A673 (cell line): ENCODE measurements at regions not wholly inside any gene's neighbourhood (a gene's known extent, or its start where the extent isn't known, plus 50 kb on each side); places are given as distances from the start of the nearest gene placed in this dataset.

Experiments used
- BruUV-seq: library from RNA; stranded (reverse); fragments of 400-500 nt; replicated peaks from 2 replicates; lab custom pipeline; 2021; lab: Mats Ljungman, UMichigan
- CTCF ChIA-PET: fragments of 300-600 bp; sonication (Branson Sonifier 250); formaldehyde crosslinking; loops from one replicate; lab custom pipeline; 2022; ENCODE audit warnings: antibody characterized with exemption; lab: Charles Lee
- POLR2A ChIA-PET: fragments of 300-600 bp; sonication (Branson Sonifier 250); formaldehyde crosslinking; loops from one replicate; lab custom pipeline; 2022; ENCODE audit warnings: antibody characterized with exemption; ENCODE audit not compliant: low non-redundant PET; lab: Charles Lee
- DNase-seq: peaks from one replicate; pipeline ENCODE4 v3.0.0-alpha.2; 2015; ENCODE audit warnings: low spot score
- H3K27ac ChIP-seq: fragments of 200-600 bp; sonication (generic); 2 replicates; pipeline ENCODE4 v1.5.1; 2016; ENCODE audit warnings: mixed run types, low read depth, mild to moderate bottlenecking, mixed read lengths, antibody characterized with exemption, low read length; ENCODE audit not compliant: poor library complexity, severe bottlenecking
- H3K27me3 ChIP-seq: fragments of 200-600 bp; sonication (generic); replicated peaks from 2 replicates; pipeline ENCODE4 v1.6.1; 2017; ENCODE audit warnings: mixed run types, low read depth, mild to moderate bottlenecking, mixed read lengths, antibody characterized with exemption, low read length; ENCODE audit not compliant: insufficient read depth, poor library complexity
- H3K36me3 ChIP-seq: fragments of 200-600 bp; sonication (generic); 2 replicates; pipeline ENCODE4 v1.6.1; 2016; ENCODE audit warnings: mixed run types, mild to moderate bottlenecking, mixed read lengths, antibody characterized with exemption, low read length; ENCODE audit not compliant: insufficient read depth, poor library complexity, severe bottlenecking
- H3K4me1 ChIP-seq: fragments of 200-600 bp; sonication (generic); 2 replicates; pipeline ENCODE4 v1.6.1; 2017; ENCODE audit warnings: mixed run types, mild to moderate bottlenecking, mixed read lengths, antibody characterized with exemption, low read length; ENCODE audit not compliant: insufficient read depth, poor library complexity, severe bottlenecking
- H3K4me3 ChIP-seq: fragments of 200-600 bp; sonication (generic); 2 replicates; pipeline ENCODE4 v1.5.1; 2016; ENCODE audit warnings: low read depth, mixed run types, mild to moderate bottlenecking, mixed read lengths, low read length; ENCODE audit not compliant: poor library complexity, severe bottlenecking
- H3K9me3 ChIP-seq: fragments of 200-600 bp; sonication (generic); 2 replicates; pipeline ENCODE4 v1.6.1; 2016; ENCODE audit warnings: mixed run types, low read depth, mild to moderate bottlenecking, mixed read lengths, antibody characterized with exemption, low read length; ENCODE audit not compliant: poor library complexity, severe bottlenecking
- EZH2 ChIP-seq: fragments of 200-600 bp; sonication (generic); IDR thresholded peaks from 2 replicates; pipeline ENCODE4 v1.6.1; 2017; ENCODE audit warnings: borderline replicate concordance, low read depth, mild to moderate bottlenecking, mixed read lengths, antibody characterized with exemption, low read length; ENCODE audit not compliant: poor library complexity, severe bottlenecking
- intact Hi-C: fragments of 100-400 bp; cut with micrococcal nuclease; formaldehyde crosslinking; loops from one replicate; pipeline ENCODE4 v1.10.0; 2022; ENCODE audit not compliant: unreplicated experiment
- TF ChIP-seq, protein P1 (sequence below): fragments of 300-800, 200-600 bp; sonication (generic); conservative IDR thresholded peaks from 2 replicates; pipeline ENCODE4 v1.5.1; 2017; ENCODE audit warnings: low read depth, mild to moderate bottlenecking, antibody characterized with exemption, low read length, moderate library complexity, mixed read lengths

DNA sequence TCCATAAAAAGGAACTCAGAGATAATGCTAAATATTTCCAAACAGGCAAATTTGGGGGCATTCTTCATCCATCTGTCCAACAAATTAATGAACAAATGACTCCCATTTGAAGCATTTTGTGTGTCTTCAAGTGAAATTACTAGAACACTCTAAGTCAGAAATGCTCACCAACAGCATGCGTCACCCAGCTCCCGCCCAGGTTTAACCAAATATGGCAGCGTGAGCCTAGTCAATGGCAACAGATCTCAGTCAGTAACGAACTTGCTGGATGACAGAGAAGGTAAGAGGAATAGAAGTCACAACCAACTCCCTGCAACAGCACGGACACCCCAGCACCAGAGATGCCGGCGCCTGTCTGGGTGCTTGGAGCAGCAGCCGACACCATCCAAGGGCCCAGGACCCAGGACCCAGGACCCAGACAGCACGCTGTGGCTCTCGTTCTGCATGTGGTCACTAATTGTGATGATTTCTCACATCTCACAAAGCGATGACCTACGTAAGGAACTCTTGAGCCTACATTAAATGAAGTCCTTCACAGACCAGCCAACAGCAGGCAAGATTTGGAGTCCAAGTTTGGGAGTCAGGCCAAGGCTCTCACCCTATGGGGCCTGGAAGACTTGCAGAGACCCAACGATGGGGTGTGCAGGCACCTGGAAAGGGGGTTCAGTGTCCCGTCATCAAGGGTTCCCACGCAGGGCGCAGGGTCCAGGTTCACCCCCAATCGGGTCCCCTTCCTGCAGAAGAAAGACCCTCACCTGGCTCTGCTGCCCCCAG is 556.9 kb downstream of the BRD1 start:
- no peak for DNase-seq
- CTCF ChIA-PET: interaction anchor here (0.8 kb wide), 1 partner anchor 1729 kb away, joined by 4 read pairs; no protein-coding TSS in a partner anchor
- POLR2A ChIA-PET: no interaction called here
- Histone ChIP-seq H3K27ac (no peak overlapping the region), H3K27me3 (no peaks in the 10 kb centered on the region), H3K4me1 (no peaks in the 10 kb centered on the region), H3K36me3 (no peaks in the 10 kb centered on the region), H3K9me3 (no peaks in the 10 kb centered on the region), H3K4me3 (no peak overlapping the region)
- intact Hi-C loops: no loop called here
- no TSS peak for BruUV-seq
- TF ChIP-seq, protein P1, sequence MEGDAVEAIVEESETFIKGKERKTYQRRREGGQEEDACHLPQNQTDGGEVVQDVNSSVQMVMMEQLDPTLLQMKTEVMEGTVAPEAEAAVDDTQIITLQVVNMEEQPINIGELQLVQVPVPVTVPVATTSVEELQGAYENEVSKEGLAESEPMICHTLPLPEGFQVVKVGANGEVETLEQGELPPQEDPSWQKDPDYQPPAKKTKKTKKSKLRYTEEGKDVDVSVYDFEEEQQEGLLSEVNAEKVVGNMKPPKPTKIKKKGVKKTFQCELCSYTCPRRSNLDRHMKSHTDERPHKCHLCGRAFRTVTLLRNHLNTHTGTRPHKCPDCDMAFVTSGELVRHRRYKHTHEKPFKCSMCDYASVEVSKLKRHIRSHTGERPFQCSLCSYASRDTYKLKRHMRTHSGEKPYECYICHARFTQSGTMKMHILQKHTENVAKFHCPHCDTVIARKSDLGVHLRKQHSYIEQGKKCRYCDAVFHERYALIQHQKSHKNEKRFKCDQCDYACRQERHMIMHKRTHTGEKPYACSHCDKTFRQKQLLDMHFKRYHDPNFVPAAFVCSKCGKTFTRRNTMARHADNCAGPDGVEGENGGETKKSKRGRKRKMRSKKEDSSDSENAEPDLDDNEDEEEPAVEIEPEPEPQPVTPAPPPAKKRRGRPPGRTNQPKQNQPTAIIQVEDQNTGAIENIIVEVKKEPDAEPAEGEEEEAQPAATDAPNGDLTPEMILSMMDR: no peak
- TF ChIP-seq EZH2: no peak

DNA sequence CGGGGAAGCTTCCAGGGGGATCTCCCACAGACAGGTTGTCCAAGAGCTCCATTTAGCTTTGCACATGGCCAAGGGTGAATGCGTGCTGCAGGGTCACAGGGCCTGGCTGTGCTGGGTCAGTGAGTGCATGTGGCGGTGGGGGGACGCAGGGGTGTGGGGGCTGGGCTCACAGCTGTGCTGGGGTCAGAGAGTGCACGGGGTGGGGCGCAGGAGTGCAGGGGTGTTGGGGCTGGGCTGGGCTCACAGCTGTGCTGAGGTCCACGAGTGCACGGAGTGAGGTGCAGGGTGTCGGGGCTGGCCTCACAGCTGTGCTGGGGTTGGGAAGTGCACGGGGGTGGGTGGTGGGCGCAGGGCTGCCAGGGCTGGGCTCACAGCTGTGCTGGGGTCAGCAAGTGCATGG is 557.7 kb downstream of the BRD1 start:
- intact Hi-C loops: no loop called here
- Histone ChIP-seq H3K4me3 (no peak overlapping the region), H3K27ac (no peak overlapping the region), H3K9me3 (no peaks in the 10 kb centered on the region), H3K4me1 (no peaks in the 10 kb centered on the region), H3K36me3 (no peaks in the 10 kb centered on the region), H3K27me3 (no peaks in the 10 kb centered on the region)
- no peak for DNase-seq
- TF ChIP-seq, protein P1: no peak
- TF ChIP-seq EZH2: no peak
- BruUV-seq: no TSS peak
- POLR2A ChIA-PET: no interaction called here
- CTCF ChIA-PET: interaction anchor here (0.8 kb wide), 1 partner anchor 1728 kb away, joined by 4 read pairs; no protein-coding TSS in a partner anchor

DNA sequence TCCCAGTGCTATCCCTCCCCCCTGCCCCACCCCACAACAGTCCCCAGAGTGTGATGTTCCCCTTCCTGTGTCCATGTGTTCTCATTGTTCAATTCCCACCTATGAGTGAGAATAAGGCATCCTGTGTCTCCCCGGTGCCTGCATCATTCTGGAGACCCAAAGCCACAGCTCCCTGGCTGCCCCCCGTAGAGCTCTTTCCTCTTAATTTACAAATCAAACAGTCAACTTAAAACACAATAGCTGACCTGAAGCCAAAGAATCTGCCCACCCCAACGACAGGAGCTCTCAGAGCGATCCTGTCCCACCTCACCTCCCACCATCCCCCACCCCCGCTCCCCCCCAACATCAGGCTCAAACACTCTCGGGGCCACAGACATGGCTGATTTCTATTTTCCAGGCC is 558.3 kb downstream of the BRD1 start:
- TF ChIP-seq, protein P1: no peak
- no peak for TF ChIP-seq EZH2
- no peak for DNase-seq
- H3K9me3 ChIP-seq: no peaks in the 10 kb centered on the region
- H3K4me1 ChIP-seq: no peaks in the 10 kb centered on the region
- no TSS peak for BruUV-seq
- POLR2A ChIA-PET: interaction anchor here (0.8 kb wide), 1 partner anchor 773 kb away, joined by 3 read pairs; no protein-coding TSS in a partner anchor
- H3K4me3 ChIP-seq: no peak overlapping the region
- CTCF ChIA-PET: no interaction called here
- no peak overlapping the region for H3K27ac ChIP-seq
- no peaks in the 10 kb centered on the region for H3K36me3 ChIP-seq
- intact Hi-C loops: no loop called here
- H3K27me3 ChIP-seq: no peaks in the 10 kb centered on the region
